DND-41 (cell line): ENCODE measurements at regions not wholly inside any gene's neighbourhood (a gene's known extent, or its start where the extent isn't known, plus 50 kb on each side); places are given as distances from the start of the nearest gene placed in this dataset.

ENCODE experiments used
- EZH2 ChIP-seq: IDR thresholded peaks from 3 replicates; pipeline ENCODE4 v1.6.1; 2012; ENCODE audit warnings: borderline replicate concordance, low read depth, mild to moderate bottlenecking, moderate library complexity, low read length, inconsistent platforms; ENCODE audit not compliant: severe bottlenecking
- TF ChIP-seq, protein P1 (sequence below): IDR thresholded peaks from 2 replicates; pipeline ENCODE4 v1.5.1; 2012; ENCODE audit warnings: borderline replicate concordance, low read length, moderate library complexity, mild to moderate bottlenecking; ENCODE audit not compliant: poor library complexity, severe bottlenecking; ENCODE audit errors: extremely low read depth

DNA sequence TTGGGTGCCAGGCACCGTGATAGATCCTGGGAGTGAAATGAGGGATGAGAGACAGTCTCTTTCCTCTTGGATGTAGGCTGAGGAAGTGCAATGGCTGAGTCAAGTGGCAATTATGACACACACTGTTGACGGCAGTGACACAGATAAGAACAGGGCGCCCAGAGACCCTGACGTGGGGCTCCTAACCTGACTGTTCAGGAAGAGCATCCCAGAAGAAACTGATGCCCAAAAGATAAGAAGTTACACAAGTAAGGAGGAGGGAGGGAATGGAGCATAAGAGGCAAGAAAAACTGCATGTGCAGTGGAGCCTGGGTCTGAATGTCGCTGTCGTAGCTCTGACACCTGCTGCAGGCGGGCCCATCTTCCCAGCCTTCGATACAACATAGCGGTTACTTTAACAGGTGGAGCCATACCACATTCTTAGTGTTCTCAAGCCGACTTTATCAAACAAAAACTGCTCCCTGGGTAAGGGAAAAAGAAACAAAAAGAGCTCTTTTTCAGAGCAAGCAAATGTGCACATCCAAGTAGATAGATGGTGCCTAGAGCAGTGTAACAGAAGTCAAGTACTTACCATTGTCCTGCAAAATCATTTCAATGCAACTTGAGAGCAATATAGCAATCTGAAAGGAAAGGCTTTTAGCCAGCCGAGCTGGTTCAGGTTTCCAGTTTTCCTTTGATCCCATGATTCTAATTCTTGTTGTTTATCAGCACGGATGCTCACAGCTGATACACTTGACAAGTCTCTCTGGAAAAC lies 463.9 kb upstream of the JARID2 start:
- TF ChIP-seq, protein P1, sequence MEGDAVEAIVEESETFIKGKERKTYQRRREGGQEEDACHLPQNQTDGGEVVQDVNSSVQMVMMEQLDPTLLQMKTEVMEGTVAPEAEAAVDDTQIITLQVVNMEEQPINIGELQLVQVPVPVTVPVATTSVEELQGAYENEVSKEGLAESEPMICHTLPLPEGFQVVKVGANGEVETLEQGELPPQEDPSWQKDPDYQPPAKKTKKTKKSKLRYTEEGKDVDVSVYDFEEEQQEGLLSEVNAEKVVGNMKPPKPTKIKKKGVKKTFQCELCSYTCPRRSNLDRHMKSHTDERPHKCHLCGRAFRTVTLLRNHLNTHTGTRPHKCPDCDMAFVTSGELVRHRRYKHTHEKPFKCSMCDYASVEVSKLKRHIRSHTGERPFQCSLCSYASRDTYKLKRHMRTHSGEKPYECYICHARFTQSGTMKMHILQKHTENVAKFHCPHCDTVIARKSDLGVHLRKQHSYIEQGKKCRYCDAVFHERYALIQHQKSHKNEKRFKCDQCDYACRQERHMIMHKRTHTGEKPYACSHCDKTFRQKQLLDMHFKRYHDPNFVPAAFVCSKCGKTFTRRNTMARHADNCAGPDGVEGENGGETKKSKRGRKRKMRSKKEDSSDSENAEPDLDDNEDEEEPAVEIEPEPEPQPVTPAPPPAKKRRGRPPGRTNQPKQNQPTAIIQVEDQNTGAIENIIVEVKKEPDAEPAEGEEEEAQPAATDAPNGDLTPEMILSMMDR, result no peak
- TF ChIP-seq EZH2, result no peak
